PC-9 (cell line): ENCODE measurements at regions not wholly inside any gene's neighbourhood (a gene's known extent, or its start where the extent isn't known, plus 50 kb on each side); places are given as distances from the start of the nearest gene placed in this dataset.

Experiments
- EZH2 ChIP-seq: fragments of 200-600 bp; sonication (generic); IDR thresholded peaks from 2 replicates; pipeline ENCODE4 v1.8.0; 2017; ENCODE audit warnings: antibody characterized with exemption, low read depth
- TF ChIP-seq, protein P1 (sequence below): fragments of 200-600 bp; sonication (generic); conservative IDR thresholded peaks from 2 replicates; pipeline ENCODE4 v1.6.1; 2017; ENCODE audit warnings: mixed run types, antibody characterized with exemption, mild to moderate bottlenecking, moderate library complexity

DNA sequence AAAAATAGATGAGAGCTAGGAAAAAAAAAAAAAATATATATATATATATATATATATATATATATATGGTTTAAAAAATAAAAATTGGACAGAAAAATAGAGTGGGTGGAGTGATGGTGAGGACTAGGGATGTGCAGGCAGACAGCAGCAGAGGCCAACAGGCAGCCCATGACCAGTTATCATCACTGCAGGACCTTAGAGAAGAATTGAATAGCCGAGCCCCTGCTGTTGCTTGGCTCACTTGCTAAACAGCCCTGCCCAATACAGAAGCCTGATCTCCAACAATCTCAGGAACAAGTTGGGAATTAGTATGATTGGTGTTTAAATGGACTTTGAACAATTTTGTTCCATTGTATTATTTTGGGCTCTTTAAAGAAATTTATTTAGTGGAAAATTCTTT is 967.5 kb upstream of the PIK3C3 start:
- TF ChIP-seq, protein P1, sequence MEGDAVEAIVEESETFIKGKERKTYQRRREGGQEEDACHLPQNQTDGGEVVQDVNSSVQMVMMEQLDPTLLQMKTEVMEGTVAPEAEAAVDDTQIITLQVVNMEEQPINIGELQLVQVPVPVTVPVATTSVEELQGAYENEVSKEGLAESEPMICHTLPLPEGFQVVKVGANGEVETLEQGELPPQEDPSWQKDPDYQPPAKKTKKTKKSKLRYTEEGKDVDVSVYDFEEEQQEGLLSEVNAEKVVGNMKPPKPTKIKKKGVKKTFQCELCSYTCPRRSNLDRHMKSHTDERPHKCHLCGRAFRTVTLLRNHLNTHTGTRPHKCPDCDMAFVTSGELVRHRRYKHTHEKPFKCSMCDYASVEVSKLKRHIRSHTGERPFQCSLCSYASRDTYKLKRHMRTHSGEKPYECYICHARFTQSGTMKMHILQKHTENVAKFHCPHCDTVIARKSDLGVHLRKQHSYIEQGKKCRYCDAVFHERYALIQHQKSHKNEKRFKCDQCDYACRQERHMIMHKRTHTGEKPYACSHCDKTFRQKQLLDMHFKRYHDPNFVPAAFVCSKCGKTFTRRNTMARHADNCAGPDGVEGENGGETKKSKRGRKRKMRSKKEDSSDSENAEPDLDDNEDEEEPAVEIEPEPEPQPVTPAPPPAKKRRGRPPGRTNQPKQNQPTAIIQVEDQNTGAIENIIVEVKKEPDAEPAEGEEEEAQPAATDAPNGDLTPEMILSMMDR: no peak
- TF ChIP-seq EZH2: no peak
